ENCODE measurements at regions not wholly inside any gene's neighbourhood (a gene's known extent, or its start where the extent isn't known, plus 50 kb on each side); places are given as distances from the start of the nearest gene placed in this dataset.

DNA sequence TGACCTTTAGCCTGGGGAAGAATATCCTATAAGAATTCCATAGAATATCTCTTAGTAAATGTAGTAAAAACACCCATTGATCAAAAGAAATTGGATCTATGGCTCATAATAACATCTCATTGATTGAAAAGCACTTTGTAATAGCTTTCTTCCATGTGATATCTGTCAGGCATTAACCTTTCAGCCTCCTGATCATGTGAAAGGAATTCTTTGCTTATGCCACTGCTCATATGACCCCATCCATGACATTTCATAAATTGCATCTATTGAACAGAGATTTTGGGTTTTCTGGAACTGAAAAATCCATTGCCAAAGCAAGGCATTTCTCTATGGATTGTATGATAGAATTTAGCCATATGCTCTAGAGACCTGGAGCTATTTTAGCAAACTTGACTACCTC lies 519.3 kb upstream of the PFKP start:
- Histone ChIP-seq H3K4me1 (ENCODE audit: control insufficient read depth, insufficient read depth, low read length) (no peaks in the 10 kb centered on the region), H3K4me3 (ENCODE audit: insufficient read depth, low read depth, low read length) (no peak overlapping the region), H3K9me1 (ENCODE audit: insufficient read depth, low read length) (no peaks in the 10 kb centered on the region), H3K14ac (replicated peaks; ENCODE audit: low read depth, low read length) (no peak overlapping the region), H3K9ac (ENCODE audit: low read depth, low read length) (no peak overlapping the region), H2BK5ac (ENCODE audit: low read depth, low read length, poor library complexity, severe bottlenecking) (no peak overlapping the region), H2BK15ac (ENCODE audit: low read depth, low read length) (no peak overlapping the region), H3K27ac (ENCODE audit: insufficient read depth, low read length) (no peak overlapping the region), H3K36me3 (ENCODE audit: control insufficient read depth, insufficient read depth, low read length) (no peaks in the 10 kb centered on the region), H4K20me1 (ENCODE audit: insufficient read depth, low read length) (no peaks in the 10 kb centered on the region), H3K27me3 (ENCODE audit: control insufficient read depth, insufficient read depth, low read length) (no peaks in the 10 kb centered on the region), H2AK5ac (ENCODE audit: low read depth, low read length) (no peak overlapping the region), H2BK120ac (ENCODE audit: low read depth, low read length) (no peak overlapping the region), H3K4ac (ENCODE audit: low read depth, low read length) (no peak overlapping the region), H4K91ac (ENCODE audit: insufficient read depth, low read depth, low read length) (no peak overlapping the region), H4K5ac (ENCODE audit: low read depth, low read length) (no peak overlapping the region), H3K18ac (ENCODE audit: low read depth, low read length) (no peak overlapping the region), H2AFZ (replicated peaks; ENCODE audit: low read length, poor library complexity) (no peak overlapping the region), H2AK9ac (replicated peaks; ENCODE audit: low read depth, low read length, poor library complexity) (no peak overlapping the region), H3K23ac (ENCODE audit: low read depth, low read length) (no peak overlapping the region), H3K4me2 (ENCODE audit: low read depth, low read length) (no peak overlapping the region), H3K9me3 (ENCODE audit: control insufficient read depth, insufficient read depth, low read length) (peaks cover 13% of the 10 kb centered on the region), H3K79me1 (ENCODE audit: low read depth in 1 of 2, low read length in 2 of 2) (no peaks in the 10 kb centered on the region), H2BK20ac (ENCODE audit: low read depth, low read length) (no peak overlapping the region), H4K8ac (ENCODE audit: low read depth in 2 of 2, low read length in 2 of 2) (no peak overlapping the region), H3K56ac (ENCODE audit: extremely low read depth, insufficient read depth, low read length) (no peak overlapping the region)
- TF ChIP-seq CEBPB (IDR thresholded peaks at IDR 0.05; ENCODE audit: low read depth, low read length) (no peak), CTCF (conservative IDR thresholded peaks at IDR 0.05; ENCODE audit: low read depth, low read length) (no peak), ELK1 (IDR thresholded peaks at IDR 0.05; ENCODE audit: borderline replicate concordance, low read depth, low read length) (no peak), MXI1 (IDR thresholded peaks at IDR 0.05; ENCODE audit: borderline replicate concordance, low read depth, low read length) (no peak), MAZ (IDR thresholded peaks at IDR 0.05; ENCODE audit: borderline replicate concordance, low read depth, low read length) (no peak), RCOR1 (IDR thresholded peaks at IDR 0.05; ENCODE audit: insufficient replicate concordance, low read length) (no peak), BHLHE40 (IDR thresholded peaks at IDR 0.05; ENCODE audit: low read depth, low read length) (no peak), POLR2A (IDR thresholded peaks at IDR 0.05; ENCODE audit: low read depth, low read length) (no peak), RFX5 (IDR thresholded peaks at IDR 0.05; ENCODE audit: low read depth, low read length) (no peak), SMC3 (IDR thresholded peaks at IDR 0.05; ENCODE audit: low read depth, low read length) (no peak), FOS (IDR thresholded peaks at IDR 0.05; ENCODE audit: low read depth, low read length) (no peak), NFE2L2 (IDR thresholded peaks at IDR 0.05; ENCODE audit: low read depth, low read length) (no peak), CHD1 (IDR thresholded peaks at IDR 0.05; ENCODE audit: low read depth, low read length) (no peak), RAD21 (IDR thresholded peaks at IDR 0.05; ENCODE audit: low read length) (no peak), MAFK (IDR thresholded peaks at IDR 0.05; ENCODE audit: low read depth, low read length) (no peak)
- TF ChIP-seq, protein P1, sequence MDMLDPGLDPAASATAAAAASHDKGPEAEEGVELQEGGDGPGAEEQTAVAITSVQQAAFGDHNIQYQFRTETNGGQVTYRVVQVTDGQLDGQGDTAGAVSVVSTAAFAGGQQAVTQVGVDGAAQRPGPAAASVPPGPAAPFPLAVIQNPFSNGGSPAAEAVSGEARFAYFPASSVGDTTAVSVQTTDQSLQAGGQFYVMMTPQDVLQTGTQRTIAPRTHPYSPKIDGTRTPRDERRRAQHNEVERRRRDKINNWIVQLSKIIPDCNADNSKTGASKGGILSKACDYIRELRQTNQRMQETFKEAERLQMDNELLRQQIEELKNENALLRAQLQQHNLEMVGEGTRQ (IDR thresholded peaks at IDR 0.05; ENCODE audit: low read depth, low read length), result no peak
- in situ Hi-C loops (cut with MboI; ENCODE audit: low sequenced_read_pairs), result no loop called here
- POLR2A ChIA-PET (ENCODE audit: unreplicated experiment), result no interaction called here
- ATAC-seq (ENCODE audit: low read depth) (no peak), DNase-seq (no peak)
- no TSS peak for BruUV-seq (replicated peaks)
- dilution Hi-C loops (cut with HindIII; ENCODE audit: low sequenced_read_pairs, unreplicated experiment), result no loop called here
- intact Hi-C loops (cut with micrococcal nuclease), result no loop called here
- CTCF ChIA-PET, result no interaction called here
